DMS153 treated with DMSO at 0.1 percent for 48 hours (cell line): ENCODE measurements at regions not wholly inside any gene's neighbourhood (a gene's known extent, or its start where the extent isn't known, plus 50 kb on each side); places are given as distances from the start of the nearest gene placed in this dataset.
"Not testable (repeated sequence)": the region's sequence is repeated elsewhere in the genome, so short reads cannot be mapped to it uniquely, and the experiment has no call there.

Source experiments
- DNase-seq: peaks from one replicate; lab custom pipeline; 2025; ENCODE audit not compliant: unreplicated experiment; lab: John Stamatoyannopoulos, UW

DNA sequence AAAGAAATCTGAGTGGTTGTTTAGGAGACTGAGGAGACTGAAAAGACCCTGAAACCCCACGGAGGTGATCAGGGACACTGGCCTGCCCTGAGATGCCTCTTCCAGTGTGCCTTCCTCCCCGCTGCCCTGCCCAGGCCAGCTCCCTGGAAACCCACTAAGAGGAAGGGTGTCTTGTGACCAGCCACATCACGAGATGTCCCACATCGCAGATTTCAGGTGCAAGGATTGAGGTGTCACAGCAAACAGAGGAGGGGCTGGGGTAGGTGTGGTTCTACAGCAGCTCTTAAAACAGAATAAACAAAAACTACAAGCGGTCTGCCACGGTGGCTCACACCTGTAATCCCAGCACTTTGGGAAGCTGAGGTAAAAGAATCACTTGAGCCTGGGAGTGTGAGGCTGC, 184.3 kb upstream of the C14orf180 start:
- no peak for DNase-seq

DNA sequence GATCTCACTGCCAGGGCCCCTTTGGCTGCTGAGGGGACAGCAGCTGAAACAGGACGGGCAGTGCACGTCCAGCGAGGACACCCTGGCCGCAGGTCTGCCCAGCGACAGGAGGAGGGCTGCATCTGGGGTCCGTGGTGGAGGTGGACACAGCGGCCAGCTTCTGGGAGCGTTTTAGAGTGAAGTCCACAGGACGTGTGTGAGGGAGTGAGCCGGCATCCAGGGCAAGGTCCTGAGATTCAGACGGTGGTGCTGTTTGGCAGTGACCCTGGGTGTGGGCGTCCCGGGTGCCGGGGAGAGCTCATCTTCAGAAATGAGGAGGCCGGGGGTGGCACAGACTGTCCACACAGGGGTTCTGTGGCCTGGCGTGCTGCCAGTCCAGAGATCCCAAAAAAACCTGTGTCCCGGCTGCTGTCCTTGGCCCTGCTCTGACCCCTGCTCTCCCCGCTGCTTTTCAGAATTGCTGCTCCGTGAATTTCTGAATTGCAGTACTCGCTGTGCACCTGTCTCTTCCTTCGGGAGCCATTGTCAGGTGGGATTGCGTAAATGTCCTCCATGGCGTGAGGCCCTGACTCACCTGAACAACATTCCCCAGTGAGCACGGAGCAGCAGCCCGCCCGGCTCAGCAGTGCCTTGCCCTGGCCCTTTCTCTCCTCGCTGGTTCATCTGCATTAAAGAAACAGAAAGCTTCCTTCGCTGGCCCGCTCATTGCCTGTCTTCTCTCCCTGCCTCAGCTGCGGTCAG, 183.5 kb upstream of the C14orf180 start:
- DNase-seq = no peak

DNA sequence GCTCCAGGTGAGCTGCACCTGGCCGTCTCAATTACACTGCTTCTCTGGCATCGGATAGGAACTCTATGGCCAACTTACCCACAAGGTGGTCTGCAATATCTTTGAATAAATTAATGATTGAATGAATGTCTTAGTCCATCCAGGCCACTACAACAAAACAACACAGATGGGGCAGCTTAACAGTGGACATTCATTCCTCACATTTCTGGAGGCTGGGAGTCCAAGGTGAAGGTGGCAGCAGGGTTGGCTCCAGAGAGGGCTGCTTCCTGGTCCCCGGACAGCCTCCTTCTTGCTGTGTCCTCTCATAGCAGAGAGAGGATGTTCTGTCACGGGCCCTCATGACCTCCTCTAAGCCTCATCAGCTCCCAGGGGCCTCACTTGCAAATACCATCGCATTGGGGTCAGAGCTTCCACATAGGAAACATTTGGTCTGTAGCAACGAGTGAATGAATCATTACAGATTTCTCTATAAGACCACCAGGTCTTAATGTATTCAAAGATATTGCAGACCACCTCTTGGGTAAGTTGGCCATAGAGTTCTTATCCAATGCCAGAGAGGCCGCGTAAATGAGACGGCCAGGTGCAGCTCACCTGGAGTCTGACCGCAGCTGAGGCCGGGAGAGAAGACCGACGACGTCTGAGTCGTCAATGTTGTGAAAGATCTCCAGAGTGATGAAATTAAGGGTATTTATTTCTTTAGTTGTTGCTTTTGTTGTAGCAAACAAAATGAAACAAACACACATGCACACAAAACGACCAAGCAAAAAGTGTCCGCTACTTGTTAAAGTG, 182.7 kb upstream of the C14orf180 start:
- DNase-seq = no peak

DNA sequence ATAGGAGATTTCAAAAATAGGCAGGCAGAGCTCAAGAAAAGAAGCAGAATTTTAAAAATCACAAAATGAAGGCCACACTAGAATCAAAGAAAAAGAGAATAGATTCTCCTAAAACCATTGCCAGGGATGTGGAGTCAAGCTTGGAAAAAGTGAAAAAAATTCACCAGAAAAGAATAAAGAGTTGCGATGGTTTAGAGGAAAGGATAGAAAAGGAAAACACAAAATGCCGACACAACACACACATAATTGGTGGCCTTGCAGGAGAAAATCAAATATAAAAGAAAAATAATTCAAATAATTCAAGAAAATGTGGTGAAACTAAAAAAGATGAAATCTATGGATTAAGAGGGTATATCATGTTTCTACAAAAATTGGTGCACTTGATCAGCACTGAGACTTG, 181.6 kb upstream of the C14orf180 start:
- DNase-seq = no peak

DNA sequence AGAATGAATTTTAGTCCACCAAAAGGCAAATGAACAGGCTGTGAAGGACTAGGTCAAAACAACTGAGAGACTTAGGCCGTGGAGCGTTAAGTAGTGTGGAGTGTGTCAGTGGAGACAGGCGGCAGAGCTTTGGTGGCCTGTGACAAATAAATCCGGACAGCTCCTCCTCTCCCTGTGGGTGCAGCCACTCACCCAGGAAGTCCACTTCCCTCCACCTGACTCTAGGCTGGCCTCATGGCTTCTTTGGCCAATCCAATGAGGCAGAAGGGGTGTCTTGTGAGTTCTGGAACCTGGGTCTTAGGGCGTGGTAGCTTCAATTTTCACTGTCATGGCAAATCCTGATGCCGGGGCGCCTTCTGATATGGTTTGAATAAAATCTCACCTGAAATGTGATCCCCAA, 180.9 kb upstream of the C14orf180 start:
- no peak for DNase-seq

DNA sequence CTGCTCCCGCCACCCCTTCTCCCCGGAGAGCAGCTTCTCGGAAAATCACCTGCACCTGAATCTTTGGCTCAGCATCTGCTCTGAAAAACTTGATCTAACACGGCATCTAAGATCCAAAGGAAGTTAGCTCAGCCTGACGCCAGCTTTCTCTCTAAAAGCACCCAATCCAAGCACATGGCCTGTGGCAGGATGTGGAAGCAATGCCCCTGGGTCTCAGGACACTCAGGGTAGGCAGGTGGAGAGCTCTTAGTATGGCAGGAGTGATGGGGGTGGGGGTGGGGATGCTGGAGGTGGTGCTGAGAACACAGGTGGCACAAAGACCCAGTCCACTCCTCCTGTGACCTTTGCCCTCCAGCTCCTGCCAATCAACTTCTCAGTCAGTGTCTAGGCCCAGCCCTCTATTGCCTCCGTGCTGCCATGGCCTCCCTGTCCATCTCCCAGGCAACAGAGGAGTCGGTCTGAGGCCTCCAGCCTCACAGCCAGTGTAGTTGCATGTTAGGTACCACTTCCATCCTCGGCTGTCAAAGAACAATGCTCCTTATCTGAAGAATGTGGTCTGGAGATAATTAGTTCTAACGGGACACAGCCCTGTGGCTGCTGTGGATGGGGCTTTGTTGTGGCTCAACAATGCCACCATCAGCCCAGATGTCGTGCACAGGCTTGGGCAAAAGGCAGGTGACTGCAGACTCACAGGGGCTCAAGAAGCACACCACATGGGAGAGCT, 180.0 kb upstream of the C14orf180 start:
- no peak for DNase-seq

DNA sequence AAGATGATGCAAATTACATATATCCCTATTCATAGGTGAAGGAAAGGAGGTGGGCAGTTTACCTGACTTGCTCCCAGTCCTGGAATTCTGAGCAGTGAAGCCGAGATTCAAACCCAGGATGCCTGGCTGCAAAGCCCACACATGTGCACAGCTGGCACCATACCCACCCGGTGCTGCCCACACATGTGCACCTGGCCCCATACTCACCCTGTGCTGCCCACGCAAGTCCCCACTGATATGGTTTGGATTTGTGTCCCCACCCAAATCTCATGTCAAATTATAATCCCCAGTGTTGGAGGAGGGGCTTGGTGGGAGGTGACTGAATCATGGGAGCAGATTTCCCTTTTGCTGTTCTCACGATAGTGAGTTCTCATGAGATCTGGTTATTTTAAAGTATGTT, 179.2 kb upstream of the C14orf180 start:
- DNase-seq = no peak

DNA sequence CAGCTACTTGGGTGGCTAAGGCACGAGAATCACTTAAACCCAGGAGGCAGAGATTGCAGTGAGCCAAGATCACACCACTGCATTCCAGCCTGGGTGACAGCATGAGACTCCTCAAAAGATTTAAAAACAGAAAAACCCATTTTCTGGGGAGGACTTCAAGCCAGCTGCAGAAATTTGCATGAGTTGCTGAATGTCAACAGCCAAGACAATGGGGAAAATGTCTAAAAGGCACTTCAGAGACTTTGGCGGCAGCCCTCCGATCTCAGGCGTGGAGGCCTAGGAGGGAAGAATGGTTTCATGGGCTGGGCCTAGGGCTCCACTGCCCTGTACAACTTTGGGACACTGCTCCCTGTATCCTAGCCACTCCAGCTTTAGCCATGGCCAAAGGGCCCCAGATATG, 177.8 kb upstream of the C14orf180 start:
- DNase-seq = no peak

DNA sequence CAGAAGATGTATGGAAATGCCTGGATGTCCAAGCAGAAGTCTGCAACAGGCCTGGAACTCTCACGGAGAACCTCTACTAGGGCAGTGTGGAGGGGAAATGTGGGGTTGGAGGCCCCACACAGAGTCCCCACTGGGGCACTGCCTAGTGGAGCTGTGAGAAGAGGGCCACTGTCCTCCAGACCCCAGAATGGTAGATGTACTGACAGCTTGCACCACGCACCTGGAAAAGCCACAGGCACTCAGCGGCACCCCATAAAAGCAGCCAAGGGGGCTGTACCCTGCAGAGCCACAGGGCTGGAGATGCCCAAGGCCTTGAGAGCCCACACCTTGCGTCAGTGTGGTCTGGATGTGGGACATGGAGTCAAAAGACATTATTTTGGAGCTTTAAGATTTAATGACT, 177.3 kb upstream of the C14orf180 start:
- DNase-seq = not testable (repeated sequence)

DNA sequence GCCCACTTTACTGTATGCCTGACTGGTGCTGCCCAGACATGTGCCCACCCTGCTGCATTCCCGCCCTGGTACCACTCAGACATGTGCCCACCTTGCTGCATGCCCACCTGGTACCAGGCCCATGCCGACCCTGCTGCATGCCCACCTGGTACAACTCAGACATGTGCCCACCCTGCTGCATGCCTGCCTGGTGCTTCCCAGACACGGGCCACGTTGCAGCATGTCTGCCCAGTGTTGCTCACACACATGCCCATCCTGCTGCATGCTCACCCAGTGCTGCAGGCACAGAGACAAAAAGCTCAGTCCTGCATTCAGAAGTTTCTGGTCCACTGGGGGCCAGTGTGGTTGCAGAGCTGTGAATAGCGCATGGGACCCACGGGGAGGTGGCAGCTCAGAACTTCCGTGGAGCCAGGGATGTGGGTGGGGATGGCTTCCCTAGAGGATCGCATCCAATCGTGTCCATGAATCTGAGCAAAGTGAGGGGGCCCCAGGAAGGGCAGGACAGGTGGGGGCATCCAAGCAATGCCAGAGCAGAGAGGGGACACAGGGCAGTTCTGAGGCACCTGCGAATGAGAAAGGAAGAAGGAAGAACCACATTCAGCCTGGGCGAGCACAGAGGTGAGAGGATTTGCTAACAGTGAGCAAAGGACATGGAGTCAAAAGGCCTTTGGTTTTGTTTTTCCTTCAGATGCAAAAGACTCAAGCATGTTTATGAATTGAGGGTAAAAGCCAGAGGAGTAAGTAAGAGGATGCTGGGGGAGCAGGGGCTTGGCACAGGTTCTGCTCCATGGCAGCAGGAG, 175.9 kb upstream of the C14orf180 start:
- no peak for DNase-seq

DNA sequence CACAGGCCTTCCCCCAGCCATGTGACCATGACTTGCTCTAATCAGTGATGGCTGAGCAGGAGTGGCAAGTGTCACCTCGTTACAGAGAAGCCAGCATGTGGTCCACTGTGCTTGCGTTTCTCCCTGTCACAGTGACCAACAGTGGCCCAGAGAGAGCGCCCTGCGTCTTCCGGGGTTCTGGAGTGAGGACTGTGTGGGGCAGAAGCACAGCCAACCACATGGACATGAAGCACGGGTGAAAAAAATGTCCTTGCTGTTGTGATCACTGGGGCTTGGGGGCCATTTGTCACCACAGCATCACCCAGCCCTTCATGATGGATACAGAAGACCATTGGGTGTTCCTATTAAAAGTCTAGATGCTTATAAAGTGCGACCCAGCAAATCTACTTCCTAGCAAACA, 174.6 kb upstream of the C14orf180 start:
- no peak for DNase-seq

DNA sequence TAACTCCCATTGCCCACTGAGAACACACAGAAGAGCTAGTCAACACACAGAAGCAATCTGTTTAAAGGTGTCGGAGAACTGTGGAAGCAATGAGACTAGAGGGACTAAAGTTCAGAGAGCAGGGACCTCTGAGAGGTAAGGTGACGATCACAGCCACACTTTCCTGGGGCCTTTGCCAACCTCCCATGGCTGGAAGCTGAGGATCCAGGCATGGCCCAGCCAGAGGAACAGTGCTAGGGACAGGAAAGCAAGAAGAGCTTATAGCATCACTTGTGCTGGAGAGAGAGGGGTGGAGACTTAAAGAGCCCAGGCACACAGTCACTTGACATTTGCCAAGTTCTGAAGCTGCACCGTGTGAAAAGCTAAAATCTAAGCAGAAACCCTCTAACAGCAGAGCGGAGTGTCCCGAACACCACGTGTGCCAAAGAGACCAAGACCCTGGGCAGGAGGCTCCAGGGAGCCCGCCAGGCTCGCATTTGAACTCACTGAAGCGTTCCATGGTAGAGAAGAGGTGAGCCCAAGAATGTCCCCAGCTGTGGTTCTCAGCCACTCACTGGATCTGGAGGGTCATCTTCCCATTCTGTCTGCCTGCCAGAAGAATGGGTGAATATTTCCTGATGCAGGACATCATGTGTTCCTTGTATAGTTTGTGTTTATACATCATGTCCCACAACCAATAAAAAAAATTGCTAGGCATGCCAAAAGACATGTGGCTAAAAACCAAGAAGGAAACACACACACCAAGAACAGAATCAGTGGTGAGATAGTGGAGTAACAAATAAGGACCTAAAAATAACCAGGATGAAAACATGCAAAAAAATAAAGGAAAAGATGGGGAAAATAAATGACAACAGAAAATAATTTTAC, 174.0 kb upstream of the C14orf180 start:
- no peak for DNase-seq

DNA sequence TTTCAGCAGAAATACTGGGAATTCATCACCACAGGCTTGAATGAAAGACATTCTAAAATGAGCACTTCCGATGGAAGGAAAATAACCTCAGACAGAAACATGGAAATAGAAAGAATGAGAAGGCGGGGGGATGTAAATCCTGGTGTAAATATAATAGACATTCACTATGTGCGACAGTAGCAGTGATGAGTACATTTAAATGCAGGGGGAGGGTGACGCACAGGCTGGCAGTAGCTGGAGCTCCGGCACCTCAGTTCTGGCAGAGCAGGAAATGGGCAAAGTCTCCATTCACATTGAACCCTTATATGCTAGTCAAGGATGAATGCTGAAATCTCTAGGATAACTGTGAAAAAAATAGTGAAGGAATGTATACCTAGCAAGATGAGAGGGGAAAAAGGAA, 172.7 kb upstream of the C14orf180 start:
- no peak for DNase-seq

DNA sequence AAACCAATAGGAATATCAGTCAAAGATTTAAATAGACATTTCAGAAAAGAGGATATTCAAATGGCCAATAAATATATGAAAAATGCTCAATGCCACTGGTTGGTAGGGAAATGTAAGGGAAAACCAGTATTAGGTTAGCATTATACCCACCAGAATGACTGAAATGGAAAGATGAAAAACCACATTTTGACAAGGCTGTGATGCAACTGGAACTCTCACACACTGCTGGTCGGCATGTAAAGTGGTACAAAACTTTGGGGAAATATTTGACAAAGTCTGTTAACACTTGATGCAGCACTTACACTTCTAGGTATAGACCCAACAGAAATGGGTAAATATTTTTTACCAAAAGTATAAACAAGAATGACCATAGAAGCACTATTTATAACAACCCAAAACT, 163.2 kb upstream of the C14orf180 start:
- DNase-seq = no peak

DNA sequence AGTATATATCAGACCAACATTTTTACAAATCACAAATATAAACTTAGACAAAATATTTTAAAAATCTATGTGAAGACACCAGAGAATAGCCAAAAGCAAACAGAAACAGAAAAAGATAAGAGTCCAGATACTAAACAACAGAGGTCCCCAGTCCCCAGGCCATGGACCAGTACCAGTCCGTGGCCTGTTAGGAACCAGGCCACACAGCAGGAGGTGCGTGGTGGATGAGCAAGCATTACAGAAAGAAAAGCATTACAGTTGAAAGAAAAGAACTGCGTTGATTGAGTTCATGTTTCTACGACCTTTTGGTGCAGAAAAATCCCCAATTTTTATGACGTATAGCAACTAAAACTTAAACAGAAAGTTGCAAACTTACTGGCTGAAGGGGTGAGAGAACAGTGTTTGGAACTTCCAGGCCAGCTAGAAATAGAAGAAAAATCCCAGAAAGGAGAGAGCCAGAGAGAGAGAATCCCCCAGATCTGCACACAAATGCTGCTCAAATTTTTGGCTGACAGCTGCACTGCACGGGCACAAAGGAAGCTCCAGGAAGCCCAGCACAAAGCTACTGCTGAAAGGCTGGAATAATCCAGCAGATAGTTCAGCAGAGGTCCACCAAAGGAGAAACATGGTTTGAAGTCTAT, 159.6 kb upstream of the C14orf180 start:
- DNase-seq = no peak

DNA sequence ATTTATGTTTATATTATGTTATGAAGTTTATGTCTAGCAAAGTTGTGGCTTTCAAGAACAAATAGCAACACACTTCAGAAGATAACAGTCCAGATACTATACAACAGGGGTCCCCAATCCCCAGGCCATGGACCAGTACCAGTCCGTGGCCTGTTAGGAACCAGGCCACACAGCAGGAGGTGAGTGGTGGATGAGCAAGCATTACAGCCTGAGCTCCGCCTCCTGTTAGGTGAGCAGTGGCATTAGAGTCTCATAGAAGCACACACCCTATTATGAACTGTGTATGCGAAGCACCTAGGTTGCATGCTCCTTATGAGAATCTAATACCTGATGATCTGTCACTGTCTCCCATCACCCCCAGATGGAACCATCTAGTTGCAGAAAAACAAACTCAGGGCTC, 159.0 kb upstream of the C14orf180 start:
- not testable (repeated sequence) for DNase-seq

DNA sequence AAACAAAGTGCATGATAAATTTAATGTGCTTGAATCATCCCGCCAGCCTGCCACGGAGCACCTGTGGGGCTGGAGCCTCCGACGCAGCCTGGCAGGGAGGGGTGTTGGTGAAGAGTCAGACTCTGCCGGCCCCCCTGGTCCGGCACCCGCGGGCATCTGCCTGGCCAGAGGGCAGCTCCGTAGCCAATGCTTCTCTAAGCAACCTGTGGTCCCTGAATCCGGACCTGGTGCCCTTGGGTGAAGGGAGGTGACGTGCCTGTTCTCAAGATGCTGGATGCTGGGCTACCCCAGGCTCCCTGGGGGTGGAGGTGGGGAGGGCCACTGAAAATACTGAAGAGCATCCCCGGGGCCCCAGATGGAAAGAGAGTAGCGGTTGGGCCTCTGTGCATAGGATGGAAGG, 158.6 kb upstream of the C14orf180 start:
- no peak for DNase-seq

DNA sequence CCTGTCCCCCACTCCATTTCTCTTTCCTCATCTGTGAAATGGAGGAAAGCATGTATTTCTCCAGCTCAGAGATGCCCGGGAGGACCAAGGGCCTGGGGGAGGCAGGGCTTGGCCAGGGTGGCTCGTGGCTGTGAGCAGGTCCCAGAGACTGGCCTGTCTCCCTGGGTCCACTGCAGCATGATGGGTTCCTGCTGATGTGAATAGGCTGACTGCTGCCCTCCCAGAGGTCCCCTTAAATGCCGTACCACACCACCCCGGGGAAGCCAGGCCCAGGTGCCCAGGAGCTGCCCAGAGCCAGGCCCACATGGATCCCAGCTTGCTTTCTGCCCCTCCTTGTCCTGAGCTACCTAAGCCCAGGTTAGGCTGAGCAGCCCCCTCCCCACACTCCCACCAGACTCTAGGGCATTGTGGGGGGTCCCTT, 158.2 kb upstream of the C14orf180 start:
- DNase-seq = no peak

DNA sequence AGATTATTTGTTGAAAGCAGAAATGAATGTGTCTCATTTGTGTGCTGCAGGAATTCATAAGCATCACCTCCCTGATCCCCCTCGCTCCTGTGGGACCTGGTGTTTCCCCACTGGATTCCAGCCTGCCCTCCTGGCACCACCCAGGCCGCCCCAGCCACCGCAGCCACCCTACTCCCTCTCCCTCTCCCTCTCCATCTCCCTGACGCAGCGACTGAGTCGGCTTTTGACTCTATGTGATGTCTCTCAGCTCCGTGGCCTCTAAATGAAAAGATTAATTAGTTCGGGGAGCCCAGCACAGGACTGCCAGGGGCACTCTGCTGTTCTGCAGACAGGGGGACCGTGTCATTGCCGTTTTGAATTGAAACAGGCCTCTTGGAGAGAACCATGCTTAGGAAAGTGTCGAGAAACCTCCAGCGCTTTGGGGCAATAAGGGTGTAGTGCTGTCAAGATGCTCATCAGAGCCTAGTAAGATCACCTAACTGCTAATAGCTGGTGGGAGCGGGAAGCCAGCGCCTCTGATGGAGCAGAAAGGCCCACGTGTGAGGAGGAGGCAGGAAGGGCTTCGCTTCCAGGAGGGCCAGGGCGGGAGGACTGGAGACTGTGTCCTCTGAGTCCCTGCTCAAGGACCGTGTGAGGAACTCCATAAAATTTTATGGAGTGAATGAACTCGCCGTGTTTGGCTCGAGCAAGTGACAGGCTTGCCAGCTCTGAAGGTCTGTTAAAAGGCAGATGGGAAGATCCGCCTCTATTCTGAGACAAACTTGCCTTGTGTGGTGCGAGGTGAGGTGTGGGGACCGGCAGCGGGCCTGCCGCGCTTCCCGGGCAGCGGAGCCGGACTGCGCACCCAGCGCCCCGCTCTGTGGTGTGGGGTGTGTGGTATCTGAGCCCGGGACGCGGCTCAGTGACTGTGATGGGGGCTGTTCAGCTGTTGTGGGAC, 157.4 kb upstream of the C14orf180 start:
- no peak for DNase-seq
